HEK293 (cell line): ENCODE measurements at regions not wholly inside any gene's neighbourhood (a gene's known extent, or its start where the extent isn't known, plus 50 kb on each side); places are given as distances from the start of the nearest gene placed in this dataset.

Source experiments
- CTCF ChIA-PET: fragments of 350-600 bp; formaldehyde crosslinking; extraction: SDS; loops from one replicate; lab custom pipeline; 2021; ENCODE audit warnings: antibody characterized with exemption; lab: Yijun Ruan, JAX
- POLR2A ChIA-PET: fragments of 300-600 bp; formaldehyde crosslinking; extraction: SDS; loops from one replicate; lab custom pipeline; 2020; ENCODE audit warnings: antibody characterized with exemption, inconsistent platforms; lab: Yijun Ruan, JAX
- H3K27ac ChIP-seq: fragments of 200-500 bp; sonication (Bioruptor generic); 2 replicates; pipeline ENCODE4 v1.5.1; 2014; ENCODE audit warnings: low read depth, low read length, control low read depth, inconsistent platforms; ENCODE audit errors: extremely low read depth
- H3K36me3 ChIP-seq, 2 experiments: fragments of 200-500 bp in 1 of 2; sonication (Bioruptor generic) in 1 of 2; 1 replicate in 1 of 2; 2 replicates in 1 of 2; pipeline ENCODE4 v1.5.1; 2014 to 2017; ENCODE audit warnings: inconsistent platforms in 2 of 2, low read length in 2 of 2; ENCODE audit not compliant: control insufficient read depth in 2 of 2, insufficient read depth in 1 of 2
- H3K4me1 ChIP-seq: fragments of 200-500 bp; sonication (Bioruptor generic); 2 replicates; pipeline ENCODE4 v1.5.1; 2014; ENCODE audit warnings: mild to moderate bottlenecking, low read length, inconsistent platforms; ENCODE audit not compliant: control insufficient read depth, insufficient read depth
- H3K4me3 ChIP-seq: 2 replicates; pipeline ENCODE4 v1.5.1; 2011; ENCODE audit warnings: low read depth, mild to moderate bottlenecking, control low read depth, low read length, moderate library complexity
- H3K9me3 ChIP-seq: fragments of 200-500 bp; sonication (Bioruptor generic); 2 replicates; pipeline ENCODE4 v1.5.1; 2014; ENCODE audit warnings: low read depth, low read length, inconsistent platforms; ENCODE audit not compliant: control insufficient read depth, insufficient read depth
- RBAK ChIP-seq: fragments of 450-650 bp; formaldehyde crosslinking; IDR thresholded peaks from 2 replicates; pipeline ENCODE4 v1.5.1; 2016; ENCODE audit warnings: missing biosample characterization, missing genetic modification characterization
- SALL2 ChIP-seq: fragments of 450-650 bp; formaldehyde crosslinking; IDR thresholded peaks from 2 replicates; pipeline ENCODE4 v1.5.0; 2017; ENCODE audit warnings: missing biosample characterization, mild to moderate bottlenecking, missing genetic modification characterization, borderline replicate concordance
- TSHZ1 ChIP-seq: fragments of 450-650 bp; formaldehyde crosslinking; IDR thresholded peaks from 2 replicates; pipeline ENCODE4 v1.5.1; 2016; ENCODE audit warnings: missing biosample characterization, missing genetic modification characterization, borderline replicate concordance
- ZBTB11 ChIP-seq: fragments of 450-650 bp; formaldehyde crosslinking; conservative IDR thresholded peaks from 2 replicates; pipeline ENCODE4 v1.5.1; 2016; ENCODE audit warnings: low read depth, missing biosample characterization, missing genetic modification characterization
- ZNF138 ChIP-seq: fragments of 450-650 bp; formaldehyde crosslinking; IDR thresholded peaks from 2 replicates; pipeline ENCODE4 v1.5.1; 2016; ENCODE audit warnings: missing biosample characterization, missing genetic modification characterization, borderline replicate concordance
- ZNF148 ChIP-seq: fragments of 450-650 bp; formaldehyde crosslinking; IDR thresholded peaks from 2 replicates; pipeline ENCODE4 v1.5.0; 2017; ENCODE audit warnings: missing biosample characterization, missing genetic modification characterization, borderline replicate concordance
- ZNF174 ChIP-seq: fragments of 450-650 bp; formaldehyde crosslinking; IDR thresholded peaks from 2 replicates; pipeline ENCODE4 v1.5.0; 2017; ENCODE audit warnings: missing biosample characterization, mild to moderate bottlenecking, missing genetic modification characterization
- ZNF19 ChIP-seq: fragments of 450-650 bp; formaldehyde crosslinking; IDR thresholded peaks from 2 replicates; pipeline ENCODE4; 2016; ENCODE audit warnings: missing biosample characterization, missing genetic modification characterization, low read depth
- ZNF2 ChIP-seq: fragments of 450-650 bp; formaldehyde crosslinking; IDR thresholded peaks from 2 replicates; pipeline ENCODE4 v1.5.1; 2016; ENCODE audit warnings: missing biosample characterization, missing genetic modification characterization
- ZNF280D ChIP-seq: fragments of 450-650 bp; formaldehyde crosslinking; IDR thresholded peaks from 2 replicates; pipeline ENCODE4 v1.5.1; 2016; ENCODE audit warnings: missing biosample characterization, missing genetic modification characterization
- ZNF324 ChIP-seq: fragments of 450-650 bp; formaldehyde crosslinking; IDR thresholded peaks from 2 replicates; pipeline ENCODE4 v1.5.1; 2016; ENCODE audit warnings: missing biosample characterization, missing genetic modification characterization
- ZNF354C ChIP-seq: fragments of 450-650 bp; formaldehyde crosslinking; IDR thresholded peaks from 2 replicates; pipeline ENCODE4 v1.5.1; 2016; ENCODE audit warnings: missing biosample characterization, missing genetic modification characterization, low read depth, borderline replicate concordance
- ZNF366 ChIP-seq: fragments of 450-650 bp; formaldehyde crosslinking; conservative IDR thresholded peaks from 2 replicates; pipeline ENCODE4 v1.5.1; 2016; ENCODE audit warnings: missing biosample characterization, missing genetic modification characterization
- ZNF433 ChIP-seq: fragments of 450-650 bp; formaldehyde crosslinking; IDR thresholded peaks from 2 replicates; pipeline ENCODE4 v1.5.1; 2016; ENCODE audit warnings: missing biosample characterization, missing genetic modification characterization, low read depth
- ZNF580 ChIP-seq: fragments of 450-650 bp; formaldehyde crosslinking; IDR thresholded peaks from 2 replicates; pipeline ENCODE4 v1.5.1; 2016; ENCODE audit warnings: missing biosample characterization, missing genetic modification characterization
- ZNF639 ChIP-seq: fragments of 450-650 bp; formaldehyde crosslinking; IDR thresholded peaks from 2 replicates; pipeline ENCODE4 v1.5.1; 2016; ENCODE audit warnings: missing biosample characterization, missing genetic modification characterization
- ZNF777 ChIP-seq: fragments of 450-650 bp; formaldehyde crosslinking; IDR thresholded peaks from 2 replicates; pipeline ENCODE4 v1.5.1; 2017; ENCODE audit warnings: missing biosample characterization, missing genetic modification characterization, borderline replicate concordance

- no peak for TF ChIP-seq ZNF580 (tag by site-specific recombination)
- TF ChIP-seq ZNF777 (tag by site-specific recombination), result no peak
- no peak for TF ChIP-seq ZBTB11 (tag by site-specific recombination)
- TF ChIP-seq ZNF2 (tag by site-specific recombination), result no peak
- no peak for TF ChIP-seq ZNF433 (tag by site-specific recombination)
- TF ChIP-seq ZNF354C, result no peak
- no peak for TF ChIP-seq ZNF148
- no peak for TF ChIP-seq SALL2 (tag by site-specific recombination)
Observed at GRCh38 chr14:65915125-65915524, 502.6 kb downstream of the FUT8 start (continued).

- no peak overlapping the region for H3K27ac ChIP-seq
- no peaks in the 10 kb centered on the region for H3K9me3 ChIP-seq
- H3K36me3 ChIP-seq, result no peaks in the 10 kb centered on the region
- no peak overlapping the region for H3K4me3 ChIP-seq
- CTCF ChIA-PET, result no interaction called here
- TF ChIP-seq ZNF366 (tag by site-specific recombination), result no peak
- no peaks in the 10 kb centered on the region for H3K4me1 ChIP-seq
- POLR2A ChIA-PET, result no interaction called here
Observed at GRCh38 chr14:65916055-65916454, 503.5 kb downstream of the FUT8 start.

- H3K4me1 ChIP-seq, result no peaks in the 10 kb centered on the region
- H3K27ac ChIP-seq, result no peak overlapping the region
- ChIA-PET CTCF (no interaction called here), POLR2A (no interaction called here)
- H3K4me3 ChIP-seq, result no peak overlapping the region
- TF ChIP-seq ZNF138 (no peak), ZNF280D (no peak), ZNF324 (tag by site-specific recombination) (no peak), ZNF174 (no peak), RBAK (tag by site-specific recombination) (no peak), TSHZ1 (tag by site-specific recombination) (no peak), ZNF19 (tag by site-specific recombination) (no peak), ZNF639 (tag by site-specific recombination) (no peak)
- H3K36me3 ChIP-seq, result no peaks in the 10 kb centered on the region
- no peaks in the 10 kb centered on the region for H3K9me3 ChIP-seq
Observed at GRCh38 chr14:65920996-65921395, 508.5 kb downstream of the FUT8 start.
